Osteocyte (in vitro differentiated cells): ENCODE measurements at regions not wholly inside any gene's neighbourhood (a gene's known extent, or its start where the extent isn't known, plus 50 kb on each side); places are given as distances from the start of the nearest gene placed in this dataset.
"Not testable (repeated sequence)": the region's sequence is repeated elsewhere in the genome, so short reads cannot be mapped to it uniquely, and the experiment has no call there.

Experiments used
- DNase-seq: peaks from one replicate; pipeline ENCODE4 v3.0.0; 2021; ENCODE audit warnings: mixed read lengths; ENCODE audit not compliant: unreplicated experiment; ENCODE audit errors: extremely low spot score
- H3K27ac Mint-ChIP-seq: one replicate; pipeline ENCODE4 v1.8.0; 2021; ENCODE audit warnings: mild to moderate bottlenecking, mixed read lengths; ENCODE audit not compliant: unreplicated experiment
- H3K27me3 Mint-ChIP-seq: one replicate; pipeline ENCODE4 v1.8.0; 2021; ENCODE audit warnings: mixed read lengths; ENCODE audit not compliant: unreplicated experiment
- H3K36me3 Mint-ChIP-seq: one replicate; pipeline ENCODE4 v1.8.0; 2021; ENCODE audit warnings: mixed read lengths; ENCODE audit not compliant: unreplicated experiment
- H3K4me1 Mint-ChIP-seq: one replicate; pipeline ENCODE4 v1.8.0; 2021; ENCODE audit warnings: mixed read lengths; ENCODE audit not compliant: unreplicated experiment
- H3K4me3 Mint-ChIP-seq: one replicate; pipeline ENCODE4 v1.8.0; 2021; ENCODE audit warnings: mild to moderate bottlenecking, moderate library complexity, mixed read lengths; ENCODE audit not compliant: unreplicated experiment
- H3K9me3 Mint-ChIP-seq: one replicate; pipeline ENCODE4 v1.8.0; 2021; ENCODE audit warnings: mixed read lengths; ENCODE audit not compliant: unreplicated experiment
- CTCF ChIP-seq: fragments of 200-600 bp; sonication (generic); IDR thresholded peaks from 2 replicates; pipeline ENCODE4 v1.5.0; 2021; ENCODE audit warnings: antibody characterized with exemption, mild to moderate bottlenecking, moderate library complexity

- H3K9me3 Mint-ChIP-seq: peaks cover 9% of the 10 kb centered on the region
- no peak overlapping the region for H3K4me3 Mint-ChIP-seq
- no peak for TF ChIP-seq CTCF
- no peak for DNase-seq
- H3K27ac Mint-ChIP-seq: no peak overlapping the region
- H3K36me3 Mint-ChIP-seq: no peaks in the 10 kb centered on the region
- H3K4me1 Mint-ChIP-seq: peaks cover 26% of the 10 kb centered on the region
- H3K27me3 Mint-ChIP-seq: peaks cover 24% of the 10 kb centered on the region
These were observed 139.8 kb upstream of the HMGN3 start for GRCh38 chr6:79374308-79374707.

GRCh38 chr6:79373880-79374279 lies 139.4 kb upstream of the HMGN3 start:
- peaks cover 24% of the 10 kb centered on the region for H3K27me3 Mint-ChIP-seq
- no peak overlapping the region for H3K27ac Mint-ChIP-seq
- H3K36me3 Mint-ChIP-seq: no peaks in the 10 kb centered on the region
- peaks cover 26% of the 10 kb centered on the region for H3K4me1 Mint-ChIP-seq
- TF ChIP-seq CTCF: no peak
- H3K9me3 Mint-ChIP-seq: peaks cover 9% of the 10 kb centered on the region
- DNase-seq: no peak
- no peak overlapping the region for H3K4me3 Mint-ChIP-seq

GRCh38 chr6:79373246-79373645 lies 138.8 kb upstream of the HMGN3 start:
- TF ChIP-seq CTCF: no peak
- Mint-ChIP-seq H3K27me3 (peaks cover 24% of the 10 kb centered on the region), H3K4me3 (no peak overlapping the region), H3K9me3 (peaks cover 9% of the 10 kb centered on the region), H3K4me1 (peaks cover 24% of the 10 kb centered on the region), H3K36me3 (no peaks in the 10 kb centered on the region), H3K27ac (no peak overlapping the region)
- DNase-seq: no peak

GRCh38 chr6:79372757-79373156 lies 138.3 kb upstream of the HMGN3 start:
- no peak for DNase-seq
- Mint-ChIP-seq H3K27me3 (peaks cover 24% of the 10 kb centered on the region), H3K9me3 (peaks cover 12% of the 10 kb centered on the region), H3K36me3 (no peaks in the 10 kb centered on the region), H3K4me3 (no peak overlapping the region), H3K4me1 (peaks cover 19% of the 10 kb centered on the region), H3K27ac (no peak overlapping the region)
- TF ChIP-seq CTCF: no peak

- DNase-seq: no peak
- H3K27ac Mint-ChIP-seq: no peak overlapping the region
- H3K27me3 Mint-ChIP-seq: peaks cover 16% of the 10 kb centered on the region
- H3K36me3 Mint-ChIP-seq: no peaks in the 10 kb centered on the region
- H3K4me1 Mint-ChIP-seq: no peaks in the 10 kb centered on the region
- H3K4me3 Mint-ChIP-seq: no peak overlapping the region
- H3K9me3 Mint-ChIP-seq: peaks cover 45% of the 10 kb centered on the region
- no peak for TF ChIP-seq CTCF
These were observed 134.5 kb upstream of the HMGN3 start for GRCh38 chr6:79369026-79369425.

- not testable (repeated sequence) for H3K27me3 Mint-ChIP-seq, H3K4me3 Mint-ChIP-seq, H3K4me1 Mint-ChIP-seq, DNase-seq, H3K27ac Mint-ChIP-seq, H3K36me3 Mint-ChIP-seq
- peaks cover 48% of the 10 kb centered on the region for H3K9me3 Mint-ChIP-seq
These were observed 129.0 kb upstream of the HMGN3 start for GRCh38 chr6:79363441-79363840.

GRCh38 chr6:79361074-79361473 lies 126.6 kb upstream of the HMGN3 start:
- peaks cover 15% of the 10 kb centered on the region for H3K27me3 Mint-ChIP-seq
- H3K9me3 Mint-ChIP-seq: peaks cover 30% of the 10 kb centered on the region
- H3K4me3 Mint-ChIP-seq, DNase-seq, H3K27ac Mint-ChIP-seq, H3K4me1 Mint-ChIP-seq, H3K36me3 Mint-ChIP-seq: not testable (repeated sequence)
